ENCODE measurements at regions not wholly inside any gene's neighbourhood (a gene's known extent, or its start where the extent isn't known, plus 50 kb on each side); places are given as distances from the start of the nearest gene placed in this dataset.

- no peak overlapping the region for H3K4me3 ChIP-seq (replicated peaks in 1 of 2; ENCODE audit: low read depth in 2 of 2, low read length in 2 of 2)
- no peak for TF ChIP-seq CTCF (IDR thresholded peaks at IDR 0.05; ENCODE audit: low read depth, low read length)
- no peak for DNase-seq (ENCODE audit: low read depth in 2 of 2)
Measured at GRCh38 chr20:17155401-17155800, 71.4 kb upstream of the PCSK2 start.

GRCh38 chr20:17158701-17159100 is 68.1 kb upstream of the PCSK2 start:
- no peak overlapping the region for H3K4me3 ChIP-seq (replicated peaks in 1 of 2; ENCODE audit: low read depth in 2 of 2, low read length in 2 of 2)
- TF ChIP-seq CTCF (IDR thresholded peaks at IDR 0.05; ENCODE audit: low read depth, low read length): no peak
- DNase-seq (ENCODE audit: low read depth in 2 of 2): no peak

GRCh38 chr20:17161673-17162481 is 65.0 kb upstream of the PCSK2 start:
- H3K4me3 ChIP-seq (replicated peaks in 1 of 2; ENCODE audit: low read depth in 2 of 2, low read length in 2 of 2): no peak overlapping the region
- no peak for TF ChIP-seq CTCF (IDR thresholded peaks at IDR 0.05; ENCODE audit: low read depth, low read length)
- DNase-seq (ENCODE audit: low read depth in 2 of 2): no peak

- no peak for DNase-seq (ENCODE audit: low read depth in 2 of 2)
- TF ChIP-seq CTCF (IDR thresholded peaks at IDR 0.05; ENCODE audit: low read depth, low read length): no peak
- H3K4me3 ChIP-seq (replicated peaks in 1 of 2; ENCODE audit: low read depth in 2 of 2, low read length in 2 of 2): no peak overlapping the region
Measured at GRCh38 chr20:17168026-17168612, 58.7 kb upstream of the PCSK2 start.

GRCh38 chr20:17169585-17170136 is 57.2 kb upstream of the PCSK2 start:
- H3K4me3 ChIP-seq (replicated peaks in 1 of 2; ENCODE audit: low read depth in 2 of 2, low read length in 2 of 2): no peak overlapping the region
- no peak for DNase-seq (ENCODE audit: low read depth in 2 of 2)
- TF ChIP-seq CTCF (IDR thresholded peaks at IDR 0.05; ENCODE audit: low read depth, low read length): no peak

GRCh38 chr20:17171746-17172280 is 55.0 kb upstream of the PCSK2 start:
- no peak overlapping the region for H3K4me3 ChIP-seq (replicated peaks in 1 of 2; ENCODE audit: low read depth in 2 of 2, low read length in 2 of 2)
- no peak for TF ChIP-seq CTCF (IDR thresholded peaks at IDR 0.05; ENCODE audit: low read depth, low read length)
- DNase-seq (ENCODE audit: low read depth in 2 of 2): no peak

Measured in cardiac fibroblast (primary cell).